Sigmoid colon (tissue), 6 donors: ENCODE measurements at regions not wholly inside any gene's neighbourhood (a gene's known extent, or its start where the extent isn't known, plus 50 kb on each side); places are given as distances from the start of the nearest gene placed in this dataset.

ENCODE experiments used
- DNase-seq: peaks from one replicate; pipeline ENCODE4 v3.0.0-alpha.2; 2019
- H3K27ac ChIP-seq, 4 donors: fragments of 200-600 bp; sonication (generic); one replicate each; pipeline ENCODE4 v1.5.1; 2016 to 2019; ENCODE audit warnings: mild to moderate bottlenecking in 1 of 4
- H3K27me3 ChIP-seq, 3 donors: fragments of 200-600 bp; sonication (generic); one replicate each; pipeline ENCODE4 v1.5.1; 2019; ENCODE audit warnings: mild to moderate bottlenecking in 1 of 3
- H3K36me3 ChIP-seq, 4 donors: fragments of 200-600 bp; sonication (generic); one replicate each; pipeline ENCODE4 v1.5.1; 2016 to 2019
- H3K4me1 ChIP-seq, 4 donors: fragments of 200-600 bp; sonication (generic); one replicate each; pipeline ENCODE4 v1.5.1; 2017 to 2019
- H3K4me3 ChIP-seq, 4 donors: fragments of 200-600 bp; sonication (generic); one replicate each; pipeline ENCODE4 v1.5.1; 2017 to 2019; ENCODE audit warnings: mild to moderate bottlenecking in 2 of 4, moderate library complexity in 1 of 4
- H3K9me3 ChIP-seq, 4 donors: fragments of 200-600 bp in 3 of 4; sonication (generic) in 3 of 4; one replicate each; pipeline versions ENCODE4 v1.5.1 to v1.6.1; 2013 to 2019
- EP300 ChIP-seq, 4 donors: sonication (generic); formaldehyde crosslinking; IDR thresholded peaks; one replicate each; pipeline ENCODE4 v1.6.1; 2017; ENCODE audit warnings: antibody characterized with exemption in 4 of 4
- POLR2A ChIP-seq, 2 donors: fragments of 450-650 bp; IDR thresholded peaks; one replicate each; pipeline ENCODE4 v1.6.1; 2016; ENCODE audit warnings: antibody characterized with exemption in 2 of 2, mild to moderate bottlenecking in 2 of 2, moderate library complexity in 2 of 2
- POLR2AphosphoS5 ChIP-seq, 4 donors: sonication (generic); formaldehyde crosslinking; IDR thresholded peaks; one replicate each; pipeline ENCODE4 v1.6.1; 2017; ENCODE audit warnings: antibody characterized with exemption in 4 of 4
- WGBS, 2 donors: extraction: QIAGEN DNeasy Blood & Tissue Kit; methylation state at CpG; one replicate each; pipeline ENCODE4 v1.1.7; 2013; 5-methylcytosine and 5-hydroxymethylcytosine counted together
- intact Hi-C: fragments of 100-400 bp; cut with DNase I; formaldehyde crosslinking; loops from one replicate; pipeline ENCODE4 v1.15.1; 2023
- TF ChIP-seq, protein P1 (sequence below), 4 experiments: fragments of 450-650 bp in 3 of 4; fragments of 200-600 bp in 1 of 4; IDR thresholded peaks; one replicate each; pipeline ENCODE4 v1.5.1; 2016 to 2019; ENCODE audit warnings: antibody characterized with exemption in 4 of 4, mild to moderate bottlenecking in 3 of 4, moderate library complexity in 2 of 4
- donor health status: healthy with polysubstance abuse.
- donor health status: healthy.

- 76 to 88% methylated on average over 11 of the region's 11 CpGs for WGBS, 2 donors
- peak; percentile 64 for DNase-seq
Measured at GRCh38 chr17:77327181-77327565, 186.4 kb downstream of the SEC14L1 start.

DNA sequence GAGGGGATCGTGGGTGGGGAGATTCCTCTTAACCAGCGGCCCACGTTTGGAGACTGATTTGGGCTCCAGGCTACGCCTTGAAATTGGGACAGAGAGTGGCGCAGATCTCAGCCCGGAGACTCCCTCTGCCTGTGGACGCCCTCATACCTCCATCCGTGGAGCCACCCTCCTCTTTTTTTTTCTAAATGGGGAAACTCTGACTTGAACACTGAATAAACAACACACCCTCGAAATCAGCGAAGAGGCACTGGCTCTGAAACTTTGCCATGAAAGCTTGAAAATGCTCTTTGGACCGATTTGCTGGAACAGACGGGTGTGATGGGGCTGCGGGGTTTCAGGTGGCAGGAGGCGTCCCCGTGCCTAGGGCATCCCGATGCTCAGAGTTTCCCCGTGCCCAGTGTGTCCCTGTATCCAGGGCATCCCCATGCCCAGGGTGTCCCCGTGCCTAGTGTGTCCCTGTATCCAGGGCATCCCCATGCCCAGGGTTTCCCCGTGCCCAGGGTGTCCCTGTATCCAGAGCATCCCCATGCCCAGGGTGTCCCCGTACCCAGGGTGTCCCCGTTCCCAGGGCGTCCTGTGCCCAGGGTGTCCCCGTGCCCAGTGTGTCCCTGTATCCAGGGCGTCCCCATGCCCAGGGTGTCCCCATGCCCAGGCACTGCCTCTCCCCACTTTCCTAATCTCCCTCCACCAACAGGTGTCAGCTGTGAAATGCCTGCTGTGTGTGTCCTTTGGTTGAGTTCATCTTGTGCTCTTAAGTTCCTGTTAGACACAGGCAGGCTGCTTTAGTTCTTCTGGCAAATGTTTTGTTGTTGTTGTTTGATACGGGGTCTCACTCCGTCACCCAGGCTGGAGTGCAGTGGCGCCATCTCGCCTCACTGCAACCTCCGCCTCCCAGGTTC lies 187.0 kb downstream of the SEC14L1 start:
- H3K27ac ChIP-seq: peak overlapping the region in 3 of 4 donors; percentile 52 to 92 (median 92)
- no peaks in the 10 kb centered on the region for H3K9me3 ChIP-seq
- intact Hi-C loops: no loop called here
- no peak for TF ChIP-seq EP300 (IDR thresholded peaks at IDR 0.05)
- TF ChIP-seq, protein P1, sequence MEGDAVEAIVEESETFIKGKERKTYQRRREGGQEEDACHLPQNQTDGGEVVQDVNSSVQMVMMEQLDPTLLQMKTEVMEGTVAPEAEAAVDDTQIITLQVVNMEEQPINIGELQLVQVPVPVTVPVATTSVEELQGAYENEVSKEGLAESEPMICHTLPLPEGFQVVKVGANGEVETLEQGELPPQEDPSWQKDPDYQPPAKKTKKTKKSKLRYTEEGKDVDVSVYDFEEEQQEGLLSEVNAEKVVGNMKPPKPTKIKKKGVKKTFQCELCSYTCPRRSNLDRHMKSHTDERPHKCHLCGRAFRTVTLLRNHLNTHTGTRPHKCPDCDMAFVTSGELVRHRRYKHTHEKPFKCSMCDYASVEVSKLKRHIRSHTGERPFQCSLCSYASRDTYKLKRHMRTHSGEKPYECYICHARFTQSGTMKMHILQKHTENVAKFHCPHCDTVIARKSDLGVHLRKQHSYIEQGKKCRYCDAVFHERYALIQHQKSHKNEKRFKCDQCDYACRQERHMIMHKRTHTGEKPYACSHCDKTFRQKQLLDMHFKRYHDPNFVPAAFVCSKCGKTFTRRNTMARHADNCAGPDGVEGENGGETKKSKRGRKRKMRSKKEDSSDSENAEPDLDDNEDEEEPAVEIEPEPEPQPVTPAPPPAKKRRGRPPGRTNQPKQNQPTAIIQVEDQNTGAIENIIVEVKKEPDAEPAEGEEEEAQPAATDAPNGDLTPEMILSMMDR (IDR thresholded peaks at IDR 0.05): no peak
- TF ChIP-seq POLR2AphosphoS5 (IDR thresholded peaks at IDR 0.05): no peak
- TF ChIP-seq POLR2A (IDR thresholded peaks at IDR 0.05): no peak
- peak; percentile 62 for DNase-seq
- no peak overlapping the region for H3K4me3 ChIP-seq
- no peaks in the 10 kb centered on the region for H3K27me3 ChIP-seq
- peaks cover 0 to 79% (median 64%) of the 10 kb centered on the region in 4 donors for H3K4me1 ChIP-seq
- WGBS, 2 donors: 42 to 76% methylated on average over 29 of the region's 29 CpGs
- H3K36me3 ChIP-seq: no peaks in the 10 kb centered on the region

More at GRCh38 chr17:77327181-77327565, 186.4 kb downstream of the SEC14L1 start:
- H3K4me3 ChIP-seq: no peak overlapping the region
- intact Hi-C loops: no loop called here
- H3K27ac ChIP-seq: peak overlapping the region in 3 of 4 donors; percentile 52 to 92 (median 92)
- TF ChIP-seq, protein P1 (IDR thresholded peaks at IDR 0.05): no peak
- TF ChIP-seq EP300 (IDR thresholded peaks at IDR 0.05) (no peak), POLR2AphosphoS5 (IDR thresholded peaks at IDR 0.05) (no peak), POLR2A (IDR thresholded peaks at IDR 0.05) (no peak)
- H3K9me3 ChIP-seq: no peaks in the 10 kb centered on the region
- H3K27me3 ChIP-seq: no peaks in the 10 kb centered on the region
- H3K36me3 ChIP-seq: no peaks in the 10 kb centered on the region
- H3K4me1 ChIP-seq: peaks cover 0 to 84% (median 70%) of the 10 kb centered on the region in 4 donors

DNA sequence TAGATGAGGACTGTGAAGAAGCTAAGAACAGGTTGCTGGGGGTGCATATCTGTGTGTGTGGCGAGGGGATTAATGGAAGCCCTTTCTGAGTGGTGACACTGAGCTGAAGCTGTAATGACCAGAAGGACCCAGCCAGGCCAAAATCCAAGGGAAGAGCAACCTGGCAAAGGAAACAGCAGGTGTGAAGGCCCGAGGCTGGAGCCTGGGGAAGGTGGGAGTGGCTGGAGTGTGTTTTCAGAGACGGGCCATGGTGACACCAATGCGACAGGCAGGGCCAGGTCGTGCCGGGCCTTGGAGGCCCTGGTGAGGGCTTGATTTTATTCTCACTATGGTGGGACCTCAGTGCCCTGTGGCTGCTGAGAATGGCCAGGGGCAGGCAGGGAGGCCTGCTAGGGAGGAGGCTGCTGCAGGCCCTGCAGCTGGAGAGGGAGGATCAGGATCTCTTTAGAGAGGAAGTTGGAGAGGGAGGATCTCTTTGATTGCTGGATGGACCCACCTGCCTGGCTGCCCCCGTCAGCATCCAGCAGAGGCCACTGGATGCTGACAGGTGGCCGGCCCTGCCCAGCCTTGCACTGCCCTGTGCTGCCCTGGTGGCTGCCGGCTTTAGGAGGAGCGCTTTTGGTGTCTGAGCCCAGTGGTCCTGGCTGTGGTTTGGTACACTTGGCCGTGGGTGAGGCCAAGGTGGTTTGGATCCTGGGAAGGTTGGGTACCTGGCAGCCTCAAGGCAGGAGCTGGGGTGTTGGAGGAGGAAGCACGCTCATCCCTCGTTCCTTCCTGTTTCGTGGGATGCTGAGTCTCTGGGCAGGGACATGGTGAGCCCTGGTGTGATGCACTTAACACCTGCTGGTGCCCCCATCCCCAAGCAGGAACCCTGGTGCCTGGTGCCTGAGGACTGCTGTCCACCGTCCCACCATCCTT lies 188.3 kb downstream of the SEC14L1 start:
- no peaks in the 10 kb centered on the region for H3K36me3 ChIP-seq
- H3K27me3 ChIP-seq: no peaks in the 10 kb centered on the region
- intact Hi-C loops: no loop called here
- TF ChIP-seq POLR2AphosphoS5 (IDR thresholded peaks at IDR 0.05) (no peak), EP300 (IDR thresholded peaks at IDR 0.05) (no peak), POLR2A (IDR thresholded peaks at IDR 0.05) (no peak)
- TF ChIP-seq, protein P1 (IDR thresholded peaks at IDR 0.05): no peak
- peaks cover 0 to 66% (median 51%) of the 10 kb centered on the region in 4 donors for H3K4me1 ChIP-seq
- no peaks in the 10 kb centered on the region for H3K9me3 ChIP-seq
- peak overlapping the region in 2 of 4 donors; percentile 92 for H3K27ac ChIP-seq
- peak; percentile 63 for DNase-seq
- WGBS, 2 donors: 61 to 78% methylated on average over 15 of the region's 15 CpGs
- no peak overlapping the region for H3K4me3 ChIP-seq

- Histone ChIP-seq H3K9me3 (no peaks in the 10 kb centered on the region), H3K36me3 (no peaks in the 10 kb centered on the region), H3K4me1 (peaks cover 0 to 58% (median 42%) of the 10 kb centered on the region in 4 donors), H3K27ac (peak overlapping the region in 2 of 4 donors; percentile 21 to 92), H3K4me3 (no peak overlapping the region), H3K27me3 (no peaks in the 10 kb centered on the region)
- TF ChIP-seq EP300 (IDR thresholded peaks at IDR 0.05) (no peak), POLR2A (IDR thresholded peaks at IDR 0.05) (no peak), POLR2AphosphoS5 (IDR thresholded peaks at IDR 0.05) (no peak)
- TF ChIP-seq, protein P1 (IDR thresholded peaks at IDR 0.05): no peak
- intact Hi-C loops: loop anchor here (2.0 to 5.0 kb wide), 2 partner anchors 42 to 97 kb away; no protein-coding TSS in a partner anchor
- peak; percentile 66 for DNase-seq
- 85 to 91% methylated on average over 21 of the region's 21 CpGs for WGBS, 2 donors
Measured at GRCh38 chr17:77329741-77330531, 189.2 kb downstream of the SEC14L1 start.
